NCI-H1930 (cell line): ENCODE measurements at regions not wholly inside any gene's neighbourhood (a gene's known extent, or its start where the extent isn't known, plus 50 kb on each side); places are given as distances from the start of the nearest gene placed in this dataset.

Source experiments
- DNase-seq, 2 experiments: peaks; one replicate each; lab custom pipeline; 2025; lab: John Stamatoyannopoulos, UW

DNA sequence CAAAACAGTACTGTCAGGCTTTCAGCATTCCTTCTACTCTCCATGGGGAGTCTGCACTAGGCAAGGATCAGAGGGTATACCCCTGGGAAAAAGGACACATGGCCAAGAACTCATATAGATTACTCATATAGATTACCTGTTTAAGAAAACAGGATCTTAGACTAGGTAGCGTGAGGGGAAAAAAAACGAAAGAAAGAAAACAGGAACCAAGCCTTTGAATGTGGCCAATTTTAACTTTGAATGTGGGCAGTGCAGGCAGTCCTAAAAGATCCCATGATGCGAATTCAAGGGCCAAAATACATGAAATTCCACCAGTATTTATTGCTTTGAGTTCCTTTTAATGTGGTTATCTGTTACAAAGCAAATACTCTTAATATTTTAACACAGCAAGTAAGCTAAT is 108.6 kb upstream of the TAC1 start:
- DNase-seq: no peak

DNA sequence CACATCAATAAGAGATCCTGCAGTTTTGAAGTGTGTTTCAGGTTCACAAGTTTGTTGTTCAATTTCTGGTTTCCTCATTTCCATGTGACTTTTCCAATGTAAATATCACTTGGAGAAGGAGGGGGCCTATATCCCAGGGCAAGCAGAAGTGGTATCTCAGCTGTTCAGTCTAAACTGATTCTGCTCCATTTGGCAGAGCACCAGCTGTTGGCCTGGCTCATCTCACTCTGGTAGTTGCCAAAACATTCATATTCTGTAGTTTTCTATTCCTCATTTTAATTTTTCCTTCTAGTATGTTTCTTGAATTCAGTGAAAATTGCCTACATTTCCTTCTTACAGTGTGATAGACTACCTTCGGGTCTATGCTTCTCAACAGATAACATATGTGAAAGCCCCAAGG is 101.8 kb upstream of the TAC1 start:
- no peak for DNase-seq

DNA sequence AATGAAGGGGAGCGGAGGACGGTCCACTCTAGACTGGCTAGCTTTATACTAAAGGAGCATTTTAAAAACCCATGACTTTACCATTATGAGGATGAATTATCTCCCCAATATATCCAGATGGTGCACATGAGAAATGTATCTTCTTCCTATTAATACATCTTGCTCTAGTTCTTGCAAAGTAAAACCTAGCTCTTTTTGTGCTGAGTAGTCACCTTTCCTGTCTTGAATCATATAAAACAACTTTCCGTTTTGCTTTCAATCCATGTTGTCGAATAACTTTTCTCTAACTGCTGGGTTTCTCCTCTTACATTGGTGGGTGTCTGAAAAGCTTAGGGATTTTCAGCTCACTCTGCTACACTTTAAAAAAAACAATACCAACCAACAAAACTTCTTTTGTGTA is 96.3 kb upstream of the TAC1 start:
- no peak for DNase-seq

DNA sequence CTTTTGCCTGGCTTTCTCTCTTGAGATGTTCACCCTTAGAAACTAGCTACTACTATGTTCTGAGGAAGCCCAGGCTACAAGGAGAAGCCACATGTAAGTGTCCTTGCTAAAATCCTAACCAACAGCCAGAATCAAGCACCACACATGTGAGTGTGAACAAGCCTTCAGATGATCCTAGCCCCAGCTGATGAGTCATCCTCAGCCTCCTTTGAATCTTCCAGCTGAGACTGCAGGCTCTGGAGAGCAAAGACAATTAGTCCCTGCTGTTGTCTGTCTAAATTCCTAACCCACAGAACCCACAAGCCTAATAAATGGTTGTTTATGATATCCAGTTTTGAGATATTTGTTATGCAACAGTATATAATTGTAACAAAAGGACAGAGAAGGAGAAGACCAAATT is 92.8 kb upstream of the TAC1 start:
- DNase-seq: no peak

- DNase-seq: no peak
Measured at GRCh38 chr7:97659363-97660045, 72.4 kb upstream of the TAC1 start.

GRCh38 chr7:97667359-97667758 is 64.5 kb upstream of the TAC1 start:
- DNase-seq: no peak

GRCh38 chr7:97671571-97671970 is 60.3 kb upstream of the TAC1 start:
- DNase-seq: no peak

DNA sequence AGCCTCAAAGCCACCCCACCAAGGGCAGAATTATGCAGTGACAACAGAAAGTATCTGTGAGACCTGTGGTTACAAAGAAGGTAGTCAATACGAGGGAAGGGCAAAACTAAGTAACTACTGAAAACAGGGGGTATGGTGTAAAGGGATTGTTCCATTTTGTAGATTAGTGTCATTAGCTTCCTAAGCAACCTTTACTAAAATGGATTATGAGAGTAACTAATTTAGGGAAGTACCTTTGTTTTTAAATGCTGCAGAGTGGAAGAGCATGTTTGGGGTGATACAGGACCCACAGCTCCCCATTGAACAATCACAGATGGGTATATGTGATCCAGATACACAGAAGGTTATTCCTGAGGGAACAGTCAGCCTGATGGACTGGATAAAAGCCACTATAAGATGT is 51.3 kb upstream of the TAC1 start:
- DNase-seq: no peak
